NCI-H187 treated with DMSO at 0.1 percent for 48 hours (cell line): ENCODE measurements at regions not wholly inside any gene's neighbourhood (a gene's known extent, or its start where the extent isn't known, plus 50 kb on each side); places are given as distances from the start of the nearest gene placed in this dataset.
"Not testable (repeated sequence)": the region's sequence is repeated elsewhere in the genome, so short reads cannot be mapped to it uniquely, and the experiment has no call there.

Experiments used
- DNase-seq: peaks from one replicate; lab custom pipeline; 2025; lab: John Stamatoyannopoulos, UW

DNA sequence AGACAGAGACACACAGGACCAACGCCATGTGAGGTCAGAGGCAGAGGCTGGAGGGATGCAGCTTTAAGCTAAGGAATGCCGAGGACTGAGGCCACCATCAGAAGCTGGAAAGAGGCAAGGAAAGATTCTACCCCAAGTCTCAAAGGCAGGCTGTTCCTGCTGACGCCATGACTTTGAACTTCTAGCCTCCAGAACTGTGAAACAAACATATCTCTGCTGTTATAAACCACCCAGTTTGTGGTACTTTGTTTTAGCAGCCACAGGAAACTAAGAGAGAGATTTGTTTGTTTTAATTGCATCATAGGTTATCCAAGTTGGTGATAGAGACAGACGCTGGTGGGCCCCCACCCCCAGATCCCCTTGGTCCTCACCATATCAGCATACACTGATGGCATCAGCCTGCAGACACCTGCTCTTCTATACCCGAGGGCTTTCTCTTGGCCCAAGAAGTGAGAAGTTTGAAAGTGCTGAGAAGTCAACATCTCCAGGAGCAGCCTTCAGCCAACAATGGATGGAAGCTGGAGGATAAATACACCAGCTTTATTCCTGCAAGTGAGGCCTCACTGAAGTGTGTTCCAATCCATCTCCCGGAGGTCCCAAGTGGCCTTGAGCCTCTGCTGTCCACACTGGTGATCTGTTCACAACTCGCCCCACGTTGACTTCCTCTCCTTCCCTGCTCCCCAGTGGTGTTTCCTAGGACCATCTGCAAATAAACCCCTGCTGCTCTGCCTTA lies 154.7 kb downstream of the BTBD3 start:
- no peak for DNase-seq

DNA sequence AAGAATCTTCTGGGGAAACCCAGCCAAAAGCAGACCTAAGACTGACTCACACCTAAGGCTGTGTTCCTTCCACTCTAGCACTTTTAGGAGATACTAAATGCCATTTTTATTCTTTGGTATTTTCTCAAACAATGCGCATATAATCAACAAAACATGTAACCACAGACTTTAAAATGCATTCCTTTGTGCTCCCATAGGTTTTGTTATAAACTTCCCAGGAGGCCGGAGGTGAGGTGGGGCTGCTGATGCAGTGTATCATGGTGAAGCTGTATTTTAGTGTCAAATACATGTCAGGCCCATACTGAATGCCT lies 155.2 kb downstream of the BTBD3 start:
- DNase-seq: no peak

- DNase-seq: no peak
Measured at GRCh38 chr20:12074111-12074655, 156.5 kb downstream of the BTBD3 start.

GRCh38 chr20:12076200-12076599 lies 158.5 kb downstream of the BTBD3 start:
- no peak for DNase-seq

- no peak for DNase-seq
Measured at GRCh38 chr20:12077875-12078274, 160.2 kb downstream of the BTBD3 start.

DNA sequence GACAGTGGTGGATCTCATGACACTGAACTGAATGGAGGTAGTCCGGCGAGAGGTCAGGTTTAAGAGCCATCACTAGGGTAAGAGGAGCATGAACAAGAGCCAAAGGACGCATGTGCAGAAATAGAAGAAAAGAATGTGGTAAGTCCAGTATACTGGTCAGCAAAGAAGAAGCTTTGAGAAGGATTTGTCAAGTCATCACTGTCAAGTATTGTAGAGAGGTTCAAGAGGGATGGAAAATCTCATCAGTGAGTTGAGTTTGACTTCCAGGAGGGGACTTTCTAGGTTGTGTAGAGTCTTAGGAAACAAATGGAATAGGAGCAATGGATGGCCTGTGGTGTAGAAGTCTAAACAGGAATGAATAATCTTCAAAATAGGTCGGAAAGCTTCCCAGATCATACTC lies 161.8 kb downstream of the BTBD3 start:
- DNase-seq: no peak

- DNase-seq: no peak
Measured at GRCh38 chr20:12083269-12083668, 165.6 kb downstream of the BTBD3 start.

GRCh38 chr20:12084482-12084881 lies 166.8 kb downstream of the BTBD3 start:
- DNase-seq: no peak

- DNase-seq: no peak
Measured at GRCh38 chr20:12086359-12086758, 168.7 kb downstream of the BTBD3 start.

DNA sequence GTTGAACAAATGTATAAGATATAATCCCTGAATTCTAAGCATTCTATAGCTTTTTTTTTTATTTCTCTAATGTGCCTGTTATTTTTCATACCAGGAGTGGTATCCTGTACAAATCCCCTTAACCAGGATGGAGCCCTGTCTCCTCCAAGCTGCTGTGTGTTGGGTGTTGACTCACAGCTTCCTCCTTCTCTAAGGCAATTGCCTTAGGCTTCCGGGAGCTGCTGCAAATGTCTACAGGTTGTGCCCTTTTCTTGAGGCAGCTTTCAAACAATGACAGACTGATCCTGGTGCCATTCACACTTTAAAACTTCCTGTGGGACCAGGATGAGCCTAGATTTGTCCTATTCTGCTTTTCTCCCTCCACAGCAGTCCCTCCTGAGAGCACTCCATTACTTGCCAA lies 173.2 kb downstream of the BTBD3 start:
- DNase-seq: no peak

DNA sequence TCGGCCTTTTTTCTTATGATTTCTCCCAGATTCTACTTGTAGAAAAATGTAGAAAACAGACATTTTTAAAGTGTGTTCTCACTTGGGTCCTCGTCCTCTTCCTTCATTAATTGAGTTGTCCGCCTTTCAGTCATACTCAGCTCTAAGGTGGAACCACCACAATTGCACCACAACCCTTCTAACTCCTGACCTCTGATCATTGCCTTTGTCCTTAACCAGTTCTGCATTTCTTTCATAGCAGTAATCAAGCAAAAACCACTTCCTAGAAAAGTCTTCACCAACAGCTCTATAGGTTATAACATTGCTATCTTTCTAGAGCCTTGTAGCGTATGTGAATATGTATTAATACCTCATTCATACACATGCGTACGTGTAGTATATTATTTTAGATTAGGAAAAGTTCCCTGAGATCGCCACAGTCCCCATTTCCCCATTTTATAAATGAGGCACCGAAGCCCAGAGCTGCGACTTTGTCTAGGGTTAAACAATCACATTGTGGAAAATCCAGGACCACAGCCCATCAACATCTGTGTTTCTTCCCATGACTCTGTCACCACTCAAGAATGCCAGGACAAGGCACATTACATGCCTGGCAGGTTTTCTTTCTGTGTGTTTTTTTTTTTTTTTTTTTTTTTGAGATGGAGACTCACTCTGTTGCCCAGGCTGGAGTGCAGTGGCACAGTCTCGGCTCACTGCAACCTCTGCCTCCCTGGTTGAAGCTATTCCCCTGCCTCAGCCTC lies 175.5 kb downstream of the BTBD3 start:
- DNase-seq: no peak

DNA sequence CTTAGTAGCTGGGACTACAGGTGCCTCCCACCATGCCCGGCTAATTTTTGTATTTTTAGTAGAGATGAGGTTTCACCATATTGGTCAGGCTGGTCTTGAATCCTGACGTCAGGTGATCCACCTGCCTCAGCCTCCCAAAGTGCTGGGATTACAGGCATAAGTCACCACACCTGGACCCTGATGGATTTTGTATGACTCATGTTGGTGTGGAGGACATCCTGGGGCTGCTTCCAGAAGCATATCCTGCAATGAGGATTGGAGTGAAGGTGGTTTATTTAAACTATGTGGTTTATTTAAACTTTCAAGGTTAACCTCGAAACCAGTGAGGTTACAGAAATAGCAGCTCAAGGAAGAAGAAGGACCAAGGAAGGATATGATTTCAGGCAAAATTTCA lies 176.1 kb downstream of the BTBD3 start:
- not testable (repeated sequence) for DNase-seq

DNA sequence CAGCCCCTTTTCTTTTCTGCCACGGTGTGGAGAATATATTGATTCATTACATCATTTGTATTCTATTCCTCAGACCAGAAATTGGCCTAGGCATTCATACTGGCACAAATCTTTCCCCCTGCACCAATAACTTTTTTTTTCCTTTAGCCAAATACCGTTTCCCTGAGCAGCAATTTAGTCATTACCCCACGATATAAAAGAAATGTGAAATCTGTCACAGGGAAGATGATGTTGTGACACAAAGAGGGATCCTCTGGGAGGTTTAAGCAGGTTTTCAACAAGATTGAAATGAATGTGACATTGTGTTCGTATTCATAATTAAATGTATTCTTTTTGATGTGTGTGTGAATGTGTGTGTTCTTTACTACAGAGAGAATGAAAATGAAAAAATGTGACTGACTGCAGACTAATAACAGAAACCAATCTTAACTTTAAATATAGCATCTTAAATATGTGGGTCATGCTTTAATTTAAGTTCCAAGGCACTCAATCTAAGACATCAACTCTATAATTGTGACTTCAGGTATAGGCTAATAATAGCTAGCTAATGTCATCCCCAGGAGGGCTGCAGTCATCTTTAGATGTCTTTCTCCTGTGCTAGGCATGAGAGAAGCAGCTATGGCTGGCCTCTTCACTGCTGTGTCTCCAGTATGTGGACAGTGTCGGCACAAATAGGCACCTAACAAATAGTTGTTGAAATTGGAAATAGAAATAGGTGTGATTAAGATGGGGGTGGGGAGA lies 177.7 kb downstream of the BTBD3 start:
- no peak for DNase-seq

- DNase-seq: no peak
Measured at GRCh38 chr20:12098421-12098820, 180.7 kb downstream of the BTBD3 start.

- DNase-seq: no peak
Measured at GRCh38 chr20:12108846-12109245, 191.2 kb downstream of the BTBD3 start.

DNA sequence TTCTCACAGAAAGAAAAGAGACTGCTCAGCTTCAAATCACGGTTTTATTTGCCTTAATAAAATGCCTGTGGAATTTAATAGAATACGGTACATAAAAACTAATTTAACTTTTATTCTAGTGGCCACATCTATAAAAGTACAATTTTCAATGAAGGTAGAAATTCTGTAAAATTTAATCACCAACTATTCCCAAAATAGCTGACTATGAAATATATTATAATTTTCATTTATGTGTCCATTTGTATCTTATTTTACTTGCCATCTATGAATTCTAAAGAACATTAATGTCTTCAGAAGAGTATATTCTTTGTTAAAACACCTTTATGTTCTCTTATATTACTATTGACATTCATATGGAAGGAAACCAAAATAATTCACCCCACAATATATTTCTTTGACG lies 192.6 kb downstream of the BTBD3 start:
- no peak for DNase-seq

DNA sequence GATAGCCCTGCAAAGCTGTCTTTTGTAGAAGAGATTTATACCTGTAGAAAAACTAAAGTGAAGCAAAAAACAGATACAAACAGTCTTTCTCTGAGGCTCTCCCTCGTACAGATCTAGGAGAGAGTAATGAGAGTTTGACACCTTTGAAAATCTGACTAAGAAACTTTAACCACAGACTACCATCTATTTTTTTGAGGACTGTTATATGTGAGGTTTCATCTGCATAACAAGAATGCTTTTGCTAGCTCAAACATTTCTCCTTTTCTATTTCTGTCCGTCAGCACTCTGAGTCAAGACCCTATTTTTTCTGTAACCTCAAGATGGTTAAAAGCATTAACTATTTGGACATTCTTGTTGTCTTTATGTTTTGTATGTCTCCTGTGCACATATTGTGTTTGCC lies 193.0 kb downstream of the BTBD3 start:
- no peak for DNase-seq

- no peak for DNase-seq
Measured at GRCh38 chr20:12111431-12112088, 193.9 kb downstream of the BTBD3 start.

DNA sequence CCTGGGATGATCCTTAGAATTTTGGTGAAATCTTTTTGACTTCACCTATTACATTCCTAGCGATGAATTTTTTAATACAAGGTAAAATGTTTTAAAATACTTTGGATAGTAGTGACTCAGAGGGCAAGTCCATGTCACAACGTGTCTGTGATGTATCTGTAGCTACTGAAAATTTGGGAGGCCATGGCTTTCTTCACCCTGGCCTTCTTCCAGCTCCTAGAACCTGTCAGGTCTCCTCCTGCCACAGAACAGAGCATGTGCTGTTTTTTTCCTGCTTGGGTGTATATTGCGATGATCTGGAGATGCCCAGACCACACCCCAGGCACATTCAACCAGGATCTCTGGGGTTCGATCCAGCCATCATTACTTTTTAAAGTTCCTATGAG lies 194.4 kb downstream of the BTBD3 start:
- DNase-seq: no peak

DNA sequence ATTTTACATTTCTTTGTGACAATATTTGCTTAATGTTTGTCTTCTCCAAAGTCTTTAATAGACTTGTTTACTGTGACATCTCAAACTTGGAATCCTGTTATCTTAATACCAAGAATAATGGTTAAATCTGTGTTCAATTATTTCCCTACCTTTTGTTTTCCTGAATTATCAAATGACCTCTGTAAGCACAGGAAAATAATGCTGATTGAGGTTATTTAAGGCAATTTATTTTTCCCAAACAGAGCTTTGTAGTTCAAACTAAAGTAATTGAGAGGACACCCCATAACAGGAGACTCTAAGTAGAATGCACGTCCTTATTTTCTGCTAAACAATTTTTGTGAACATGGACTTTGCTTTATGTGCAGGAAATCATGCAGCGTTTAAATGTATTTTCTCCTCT lies 195.0 kb downstream of the BTBD3 start:
- DNase-seq: no peak

- no peak for DNase-seq
Measured at GRCh38 chr20:12113075-12113467, 195.4 kb downstream of the BTBD3 start.
